ENCODE measurements at regions not wholly inside any gene's neighbourhood (a gene's known extent, or its start where the extent isn't known, plus 50 kb on each side); places are given as distances from the start of the nearest gene placed in this dataset.

GRCh38 chr2:57562495-57562894 is 484.1 kb upstream of the VRK2 start:
- Mint-ChIP-seq H3K27me3 (no peaks in the 10 kb centered on the region), H3K9me3 (peaks cover 0 to 17% (median 5%) of the 10 kb centered on the region in 7 donors), H3K4me3 (no peak overlapping the region), H3K4me1 (no peaks in the 10 kb centered on the region), H3K27ac (no peak overlapping the region), H3K36me3 (no peaks in the 10 kb centered on the region)
- H3K27me3 ChIP-seq (ENCODE audit: control insufficient read depth, insufficient read depth, low read length) = no peaks in the 10 kb centered on the region
- no peak overlapping the region for H3K27ac ChIP-seq (ENCODE audit: insufficient read depth, low read length, poor library complexity, severe bottlenecking)
- H3K4me3 ChIP-seq (ENCODE audit: low read depth, low read length) = no peak overlapping the region
- H3K36me3 ChIP-seq (ENCODE audit: control insufficient read depth, insufficient read depth, low read length) = no peaks in the 10 kb centered on the region
- DNase-seq = no peak
- ATAC-seq (ENCODE audit: low read depth in 2 of 2) = no peak
- H3K9me3 ChIP-seq (ENCODE audit: control insufficient read depth in 2 of 2, low read length in 2 of 2) = no peaks in the 10 kb centered on the region
- no peaks in the 10 kb centered on the region for H3K4me1 ChIP-seq (ENCODE audit: control insufficient read depth, insufficient read depth, low read length, poor library complexity, severe bottlenecking)

- no peak overlapping the region for H3K27ac Mint-ChIP-seq
- Histone ChIP-seq H3K4me1 (ENCODE audit: control insufficient read depth, insufficient read depth, low read length, poor library complexity, severe bottlenecking) (no peaks in the 10 kb centered on the region), H3K27ac (ENCODE audit: insufficient read depth, low read length, poor library complexity, severe bottlenecking) (no peak overlapping the region), H3K27me3 (ENCODE audit: control insufficient read depth, insufficient read depth, low read length) (no peaks in the 10 kb centered on the region), H3K9me3 (ENCODE audit: control insufficient read depth in 2 of 2, low read length in 2 of 2) (no peaks in the 10 kb centered on the region), H3K4me3 (ENCODE audit: low read depth, low read length) (no peak overlapping the region), H3K36me3 (ENCODE audit: control insufficient read depth, insufficient read depth, low read length) (no peaks in the 10 kb centered on the region)
- DNase-seq = no peak
- H3K36me3 Mint-ChIP-seq = no peaks in the 10 kb centered on the region
- no peak overlapping the region for H3K4me3 Mint-ChIP-seq
- ATAC-seq (ENCODE audit: low read depth in 2 of 2) = no peak
- peaks cover 0 to 15% (median 6%) of the 10 kb centered on the region in 7 donors for H3K9me3 Mint-ChIP-seq
- H3K4me1 Mint-ChIP-seq = no peaks in the 10 kb centered on the region
- H3K27me3 Mint-ChIP-seq = no peaks in the 10 kb centered on the region
Observed at GRCh38 chr2:57563015-57563414, 483.6 kb upstream of the VRK2 start.

GRCh38 chr2:57567245-57567644 is 479.4 kb upstream of the VRK2 start:
- Histone ChIP-seq H3K36me3 (ENCODE audit: control insufficient read depth, insufficient read depth, low read length) (no peaks in the 10 kb centered on the region), H3K4me1 (ENCODE audit: control insufficient read depth, insufficient read depth, low read length, poor library complexity, severe bottlenecking) (no peaks in the 10 kb centered on the region), H3K27me3 (ENCODE audit: control insufficient read depth, insufficient read depth, low read length) (no peaks in the 10 kb centered on the region), H3K27ac (ENCODE audit: insufficient read depth, low read length, poor library complexity, severe bottlenecking) (no peak overlapping the region), H3K9me3 (ENCODE audit: control insufficient read depth in 2 of 2, low read length in 2 of 2) (no peaks in the 10 kb centered on the region), H3K4me3 (ENCODE audit: low read depth, low read length) (no peak overlapping the region)
- H3K27ac Mint-ChIP-seq = no peak overlapping the region
- H3K36me3 Mint-ChIP-seq = no peaks in the 10 kb centered on the region
- peaks cover 0 to 16% (median 8%) of the 10 kb centered on the region in 7 donors for H3K9me3 Mint-ChIP-seq
- H3K27me3 Mint-ChIP-seq = no peaks in the 10 kb centered on the region
- ATAC-seq (ENCODE audit: low read depth in 2 of 2) (no peak), DNase-seq (no peak)
- H3K4me1 Mint-ChIP-seq = no peaks in the 10 kb centered on the region
- no peak overlapping the region for H3K4me3 Mint-ChIP-seq

GRCh38 chr2:57569396-57569795 is 477.2 kb upstream of the VRK2 start:
- peaks cover 0 to 26% (median 8%) of the 10 kb centered on the region in 7 donors for H3K9me3 Mint-ChIP-seq
- no peak for ATAC-seq (ENCODE audit: low read depth in 2 of 2)
- DNase-seq = no peak
- Histone ChIP-seq H3K27me3 (ENCODE audit: control insufficient read depth, insufficient read depth, low read length) (no peaks in the 10 kb centered on the region), H3K4me3 (ENCODE audit: low read depth, low read length) (no peak overlapping the region), H3K27ac (ENCODE audit: insufficient read depth, low read length, poor library complexity, severe bottlenecking) (no peak overlapping the region), H3K4me1 (ENCODE audit: control insufficient read depth, insufficient read depth, low read length, poor library complexity, severe bottlenecking) (no peaks in the 10 kb centered on the region), H3K9me3 (ENCODE audit: control insufficient read depth in 2 of 2, low read length in 2 of 2) (peaks cover 3 to 6% of the 10 kb centered on the region in 2 experiments), H3K36me3 (ENCODE audit: control insufficient read depth, insufficient read depth, low read length) (no peaks in the 10 kb centered on the region)
- no peaks in the 10 kb centered on the region for H3K4me1 Mint-ChIP-seq
- no peak overlapping the region for H3K4me3 Mint-ChIP-seq
- H3K27ac Mint-ChIP-seq = no peak overlapping the region
- no peaks in the 10 kb centered on the region for H3K27me3 Mint-ChIP-seq
- H3K36me3 Mint-ChIP-seq = no peaks in the 10 kb centered on the region

- H3K36me3 ChIP-seq (ENCODE audit: control insufficient read depth, insufficient read depth, low read length) = no peaks in the 10 kb centered on the region
- no peaks in the 10 kb centered on the region for H3K4me1 Mint-ChIP-seq
- H3K27ac Mint-ChIP-seq = no peak overlapping the region
- no peaks in the 10 kb centered on the region for H3K4me1 ChIP-seq (ENCODE audit: control insufficient read depth, insufficient read depth, low read length, poor library complexity, severe bottlenecking)
- no peak overlapping the region for H3K27ac ChIP-seq (ENCODE audit: insufficient read depth, low read length, poor library complexity, severe bottlenecking)
- ATAC-seq (ENCODE audit: low read depth in 2 of 2) (no peak), DNase-seq (no peak)
- H3K9me3 Mint-ChIP-seq = peaks cover 0 to 31% (median 7%) of the 10 kb centered on the region in 7 donors
- H3K4me3 Mint-ChIP-seq = no peak overlapping the region
- H3K4me3 ChIP-seq (ENCODE audit: low read depth, low read length) = no peak overlapping the region
- peaks cover 3 to 6% of the 10 kb centered on the region in 2 experiments for H3K9me3 ChIP-seq (ENCODE audit: control insufficient read depth in 2 of 2, low read length in 2 of 2)
- H3K27me3 ChIP-seq (ENCODE audit: control insufficient read depth, insufficient read depth, low read length) = no peaks in the 10 kb centered on the region
- H3K27me3 Mint-ChIP-seq = no peaks in the 10 kb centered on the region
- no peaks in the 10 kb centered on the region for H3K36me3 Mint-ChIP-seq
Observed at GRCh38 chr2:57570961-57571360, 475.6 kb upstream of the VRK2 start.

- H3K9me3 ChIP-seq (ENCODE audit: control insufficient read depth in 2 of 2, low read length in 2 of 2) = peaks cover 3 to 6% of the 10 kb centered on the region in 2 experiments
- Mint-ChIP-seq H3K27ac (no peak overlapping the region), H3K9me3 (peaks cover 0 to 30% (median 10%) of the 10 kb centered on the region in 7 donors), H3K36me3 (no peaks in the 10 kb centered on the region), H3K27me3 (no peaks in the 10 kb centered on the region), H3K4me3 (no peak overlapping the region), H3K4me1 (no peaks in the 10 kb centered on the region)
- no peaks in the 10 kb centered on the region for H3K27me3 ChIP-seq (ENCODE audit: control insufficient read depth, insufficient read depth, low read length)
- no peaks in the 10 kb centered on the region for H3K36me3 ChIP-seq (ENCODE audit: control insufficient read depth, insufficient read depth, low read length)
- DNase-seq (no peak), ATAC-seq (ENCODE audit: low read depth in 2 of 2) (no peak)
- H3K27ac ChIP-seq (ENCODE audit: insufficient read depth, low read length, poor library complexity, severe bottlenecking) = no peak overlapping the region
- H3K4me3 ChIP-seq (ENCODE audit: low read depth, low read length) = no peak overlapping the region
- H3K4me1 ChIP-seq (ENCODE audit: control insufficient read depth, insufficient read depth, low read length, poor library complexity, severe bottlenecking) = no peaks in the 10 kb centered on the region
Observed at GRCh38 chr2:57575700-57576268, 470.8 kb upstream of the VRK2 start.

- ATAC-seq (ENCODE audit: low read depth in 2 of 2) (no peak), DNase-seq (no peak)
- peaks cover 3 to 6% of the 10 kb centered on the region in 2 experiments for H3K9me3 ChIP-seq (ENCODE audit: control insufficient read depth in 2 of 2, low read length in 2 of 2)
- H3K9me3 Mint-ChIP-seq = peaks cover 0 to 30% (median 7%) of the 10 kb centered on the region in 7 donors
- no peaks in the 10 kb centered on the region for H3K4me1 Mint-ChIP-seq
- no peaks in the 10 kb centered on the region for H3K36me3 ChIP-seq (ENCODE audit: control insufficient read depth, insufficient read depth, low read length)
- no peaks in the 10 kb centered on the region for H3K4me1 ChIP-seq (ENCODE audit: control insufficient read depth, insufficient read depth, low read length, poor library complexity, severe bottlenecking)
- no peak overlapping the region for H3K4me3 Mint-ChIP-seq
- no peak overlapping the region for H3K27ac Mint-ChIP-seq
- no peaks in the 10 kb centered on the region for H3K27me3 Mint-ChIP-seq
- H3K27ac ChIP-seq (ENCODE audit: insufficient read depth, low read length, poor library complexity, severe bottlenecking) = no peak overlapping the region
- no peaks in the 10 kb centered on the region for H3K36me3 Mint-ChIP-seq
- H3K27me3 ChIP-seq (ENCODE audit: control insufficient read depth, insufficient read depth, low read length) = no peaks in the 10 kb centered on the region
- H3K4me3 ChIP-seq (ENCODE audit: low read depth, low read length) = no peak overlapping the region
Observed at GRCh38 chr2:57576983-57577382, 469.6 kb upstream of the VRK2 start.

- Histone ChIP-seq H3K4me3 (ENCODE audit: low read depth, low read length) (no peak overlapping the region), H3K36me3 (ENCODE audit: control insufficient read depth, insufficient read depth, low read length) (no peaks in the 10 kb centered on the region), H3K9me3 (ENCODE audit: control insufficient read depth in 2 of 2, low read length in 2 of 2) (no peaks in the 10 kb centered on the region), H3K27ac (ENCODE audit: insufficient read depth, low read length, poor library complexity, severe bottlenecking) (no peak overlapping the region), H3K4me1 (ENCODE audit: control insufficient read depth, insufficient read depth, low read length, poor library complexity, severe bottlenecking) (no peaks in the 10 kb centered on the region), H3K27me3 (ENCODE audit: control insufficient read depth, insufficient read depth, low read length) (no peaks in the 10 kb centered on the region)
- Mint-ChIP-seq H3K9me3 (peaks cover 0 to 33% (median 5%) of the 10 kb centered on the region in 7 donors), H3K36me3 (no peaks in the 10 kb centered on the region), H3K27me3 (no peaks in the 10 kb centered on the region), H3K27ac (no peak overlapping the region), H3K4me3 (no peak overlapping the region), H3K4me1 (no peaks in the 10 kb centered on the region)
- DNase-seq = no peak
- no peak for ATAC-seq (ENCODE audit: low read depth in 2 of 2)
Observed at GRCh38 chr2:57597940-57598339, 448.7 kb upstream of the VRK2 start.

Measured in CD4-positive, CD25-positive, alpha-beta regulatory T cell (primary cell).